ENCODE measurements at regions not wholly inside any gene's neighbourhood (a gene's known extent, or its start where the extent isn't known, plus 50 kb on each side); places are given as distances from the start of the nearest gene placed in this dataset.

GRCh38 chr14:97843066-97843465 is 1045.9 kb downstream of the VRK1 start:
- no peaks in the 10 kb centered on the region for H3K9me3 ChIP-seq (ENCODE audit: severe bottlenecking)
- TF ChIP-seq, protein P1, sequence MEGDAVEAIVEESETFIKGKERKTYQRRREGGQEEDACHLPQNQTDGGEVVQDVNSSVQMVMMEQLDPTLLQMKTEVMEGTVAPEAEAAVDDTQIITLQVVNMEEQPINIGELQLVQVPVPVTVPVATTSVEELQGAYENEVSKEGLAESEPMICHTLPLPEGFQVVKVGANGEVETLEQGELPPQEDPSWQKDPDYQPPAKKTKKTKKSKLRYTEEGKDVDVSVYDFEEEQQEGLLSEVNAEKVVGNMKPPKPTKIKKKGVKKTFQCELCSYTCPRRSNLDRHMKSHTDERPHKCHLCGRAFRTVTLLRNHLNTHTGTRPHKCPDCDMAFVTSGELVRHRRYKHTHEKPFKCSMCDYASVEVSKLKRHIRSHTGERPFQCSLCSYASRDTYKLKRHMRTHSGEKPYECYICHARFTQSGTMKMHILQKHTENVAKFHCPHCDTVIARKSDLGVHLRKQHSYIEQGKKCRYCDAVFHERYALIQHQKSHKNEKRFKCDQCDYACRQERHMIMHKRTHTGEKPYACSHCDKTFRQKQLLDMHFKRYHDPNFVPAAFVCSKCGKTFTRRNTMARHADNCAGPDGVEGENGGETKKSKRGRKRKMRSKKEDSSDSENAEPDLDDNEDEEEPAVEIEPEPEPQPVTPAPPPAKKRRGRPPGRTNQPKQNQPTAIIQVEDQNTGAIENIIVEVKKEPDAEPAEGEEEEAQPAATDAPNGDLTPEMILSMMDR (IDR thresholded peaks at IDR 0.05; ENCODE audit: low read depth, low read length): no peak

GRCh38 chr14:97844042-97844441 is 1046.9 kb downstream of the VRK1 start:
- peaks cover 67% of the 10 kb centered on the region for H3K27me3 ChIP-seq (ENCODE audit: insufficient read depth, low read depth, severe bottlenecking)
- no peaks in the 10 kb centered on the region for H3K36me3 ChIP-seq
- H3K4me3 ChIP-seq (ENCODE audit: low read depth, low read length): no peak overlapping the region
- H3K9me3 ChIP-seq (ENCODE audit: severe bottlenecking): no peaks in the 10 kb centered on the region
- no peak for DNase-seq
- TF ChIP-seq, protein P1 (IDR thresholded peaks at IDR 0.05; ENCODE audit: low read depth, low read length): no peak
- no peak overlapping the region for H3K27ac ChIP-seq

More at GRCh38 chr14:97843066-97843465, 1045.9 kb downstream of the VRK1 start:
- Histone ChIP-seq H3K4me3 (ENCODE audit: low read depth, low read length) (no peak overlapping the region), H3K36me3 (no peaks in the 10 kb centered on the region), H3K27me3 (ENCODE audit: insufficient read depth, low read depth, severe bottlenecking) (peaks cover 69% of the 10 kb centered on the region), H3K27ac (no peak overlapping the region)
- DNase-seq: no peak

- TF ChIP-seq, protein P1 (IDR thresholded peaks at IDR 0.05; ENCODE audit: low read depth, low read length): no peak
- Histone ChIP-seq H3K4me3 (ENCODE audit: low read depth, low read length) (no peak overlapping the region), H3K36me3 (no peaks in the 10 kb centered on the region), H3K27me3 (ENCODE audit: insufficient read depth, low read depth, severe bottlenecking) (peaks cover 70% of the 10 kb centered on the region), H3K9me3 (ENCODE audit: severe bottlenecking) (no peaks in the 10 kb centered on the region), H3K27ac (no peak overlapping the region)
- no peak for DNase-seq
Measured at GRCh38 chr14:97846156-97846555, 1049.0 kb downstream of the VRK1 start.

- H3K4me3 ChIP-seq (ENCODE audit: low read depth, low read length): no peak overlapping the region
- DNase-seq: no peak
- TF ChIP-seq, protein P1 (IDR thresholded peaks at IDR 0.05; ENCODE audit: low read depth, low read length): no peak
Measured at GRCh38 chr14:97848317-97848980, 1051.3 kb downstream of the VRK1 start.

GRCh38 chr14:97850466-97850865 is 1053.3 kb downstream of the VRK1 start:
- no peaks in the 10 kb centered on the region for H3K36me3 ChIP-seq
- no peak overlapping the region for H3K27ac ChIP-seq
- H3K4me3 ChIP-seq (ENCODE audit: low read depth, low read length): no peak overlapping the region
- TF ChIP-seq, protein P1 (IDR thresholded peaks at IDR 0.05; ENCODE audit: low read depth, low read length): no peak
- peaks cover 81% of the 10 kb centered on the region for H3K27me3 ChIP-seq (ENCODE audit: insufficient read depth, low read depth, severe bottlenecking)
- H3K9me3 ChIP-seq (ENCODE audit: severe bottlenecking): no peaks in the 10 kb centered on the region
- no peak for DNase-seq

More at GRCh38 chr14:97848317-97848980, 1051.3 kb downstream of the VRK1 start:
- no peaks in the 10 kb centered on the region for H3K9me3 ChIP-seq (ENCODE audit: severe bottlenecking)
- no peaks in the 10 kb centered on the region for H3K36me3 ChIP-seq
- H3K27me3 ChIP-seq (ENCODE audit: insufficient read depth, low read depth, severe bottlenecking): peaks cover 76% of the 10 kb centered on the region
- H3K27ac ChIP-seq: no peak overlapping the region

DNA sequence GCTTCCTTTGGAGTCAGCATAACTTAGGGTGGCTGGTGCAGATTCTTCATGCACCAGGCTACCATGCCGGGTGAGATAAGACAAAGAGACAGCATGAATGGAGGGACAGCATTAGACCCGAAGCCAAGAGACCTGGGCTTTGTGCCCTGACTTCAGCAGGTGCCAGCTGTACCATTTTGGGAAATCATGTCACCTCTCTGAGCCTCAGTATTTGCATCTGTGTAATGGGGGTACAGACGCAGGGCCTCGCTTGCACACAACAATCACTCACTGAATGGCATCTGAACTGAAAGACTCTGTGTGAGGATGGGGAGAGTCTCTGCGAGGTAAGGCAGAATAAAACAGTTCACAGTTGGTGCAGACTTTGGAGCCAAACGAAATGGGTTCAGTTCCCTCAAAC is 1053.7 kb downstream of the VRK1 start:
- TF ChIP-seq, protein P1 (IDR thresholded peaks at IDR 0.05; ENCODE audit: low read depth, low read length): no peak
- no peak overlapping the region for H3K4me3 ChIP-seq (ENCODE audit: low read depth, low read length)
- no peak for DNase-seq
- no peaks in the 10 kb centered on the region for H3K36me3 ChIP-seq
- peaks cover 80% of the 10 kb centered on the region for H3K27me3 ChIP-seq (ENCODE audit: insufficient read depth, low read depth, severe bottlenecking)
- H3K9me3 ChIP-seq (ENCODE audit: severe bottlenecking): no peaks in the 10 kb centered on the region
- no peak overlapping the region for H3K27ac ChIP-seq
